ENCODE measurements at regions not wholly inside any gene's neighbourhood (a gene's known extent, or its start where the extent isn't known, plus 50 kb on each side); places are given as distances from the start of the nearest gene placed in this dataset.
A peak's percentile ranks its signal among the peaks of the same experiment; 100 is the strongest.

DNA sequence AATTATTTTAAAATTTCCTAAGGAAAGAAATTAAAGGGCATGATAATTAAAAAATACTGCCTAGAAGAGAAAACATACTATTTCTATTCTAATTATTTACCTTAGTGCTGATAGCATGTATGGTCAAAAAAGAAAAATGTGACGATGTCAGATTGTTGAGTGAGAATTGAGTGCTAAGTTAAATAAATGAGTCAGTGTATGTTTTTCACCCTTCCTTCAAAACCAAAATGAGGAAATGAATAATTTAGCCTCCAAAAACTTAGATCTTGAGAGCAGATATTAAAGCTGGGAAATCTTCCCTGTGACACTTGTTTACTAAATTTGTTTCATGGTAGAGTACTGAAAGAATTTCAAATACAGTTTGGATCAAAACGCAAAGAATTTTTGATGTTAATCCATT lies 58.6 kb upstream of the NYAP2 start:
- DNase-seq, result no peak

DNA sequence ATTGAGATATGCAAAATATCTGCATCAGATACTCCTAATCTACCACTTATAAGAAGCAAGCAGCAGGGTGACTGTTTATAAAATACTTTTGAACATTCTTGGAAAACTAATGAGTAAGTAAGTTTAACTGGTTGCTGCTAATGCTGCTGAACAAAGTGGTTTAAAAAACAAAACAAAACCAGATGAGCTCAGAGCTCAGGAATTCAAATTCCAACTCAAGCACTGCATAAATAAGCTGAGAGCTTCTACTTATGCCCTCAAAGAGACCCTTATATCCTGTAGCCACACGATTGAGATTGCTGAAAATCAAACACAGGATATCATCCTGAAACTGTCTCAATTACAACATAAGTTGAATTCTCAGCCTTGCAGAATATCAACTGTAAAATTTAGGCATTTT lies 62.3 kb upstream of the NYAP2 start:
- DNase-seq, result no peak

DNA sequence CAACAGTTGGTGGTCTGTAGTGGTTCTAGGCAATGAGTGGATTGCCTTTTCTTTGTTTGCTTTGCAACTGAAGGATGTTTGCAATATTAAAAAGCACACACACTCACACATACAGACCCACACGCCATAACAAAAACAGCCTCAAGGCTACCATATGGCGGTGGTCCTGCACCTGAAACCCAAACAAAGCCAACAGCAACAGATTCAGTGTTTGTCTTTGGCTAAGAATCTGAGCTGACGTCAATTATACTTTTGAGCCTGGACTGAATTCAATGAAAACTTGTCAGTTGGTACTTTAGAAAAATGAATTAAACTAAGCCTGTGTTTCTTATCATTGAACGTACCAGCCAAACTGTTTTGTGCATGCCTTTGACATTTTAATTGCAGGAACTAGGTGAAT lies 65.0 kb upstream of the NYAP2 start:
- no peak for DNase-seq

DNA sequence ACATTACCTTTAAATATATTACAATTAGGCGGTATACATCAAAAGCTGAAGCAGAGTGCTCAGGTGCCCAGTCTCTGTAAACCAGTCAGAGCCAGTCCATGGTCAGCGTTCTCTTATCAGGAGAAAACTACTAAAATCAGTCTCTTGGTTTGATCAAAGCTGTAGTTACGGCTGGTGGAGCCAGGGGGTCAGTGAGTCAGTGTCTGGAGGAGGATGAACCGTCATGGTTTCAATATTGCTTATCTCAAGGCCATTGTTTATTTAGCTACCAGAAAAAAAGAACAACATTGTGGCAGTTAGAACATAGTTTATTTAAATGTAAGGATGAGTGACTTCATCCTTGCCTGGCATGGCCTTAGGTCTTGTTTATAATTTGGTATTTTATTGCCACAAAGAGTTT lies 71.3 kb upstream of the NYAP2 start:
- no peak for DNase-seq

DNA sequence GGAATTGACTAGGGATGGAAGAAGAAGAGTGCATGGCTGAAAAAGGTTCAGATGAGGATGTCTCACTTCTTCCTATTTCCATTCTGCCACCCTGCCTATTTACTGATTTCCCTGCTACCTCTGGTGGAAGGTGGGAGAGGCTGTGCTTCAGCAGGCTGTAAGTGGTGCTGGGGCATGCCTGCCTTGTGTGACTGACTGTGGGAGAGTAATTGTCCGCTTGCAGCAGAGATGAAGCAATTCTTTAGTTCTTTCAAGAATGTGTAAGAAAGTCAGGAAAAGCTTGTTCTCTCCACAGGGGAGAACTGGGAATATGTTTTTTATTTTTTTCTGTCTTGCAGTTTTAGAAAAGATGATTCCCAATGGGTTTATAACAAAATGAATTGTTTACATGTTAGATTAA lies 72.5 kb upstream of the NYAP2 start:
- no peak for DNase-seq

DNA sequence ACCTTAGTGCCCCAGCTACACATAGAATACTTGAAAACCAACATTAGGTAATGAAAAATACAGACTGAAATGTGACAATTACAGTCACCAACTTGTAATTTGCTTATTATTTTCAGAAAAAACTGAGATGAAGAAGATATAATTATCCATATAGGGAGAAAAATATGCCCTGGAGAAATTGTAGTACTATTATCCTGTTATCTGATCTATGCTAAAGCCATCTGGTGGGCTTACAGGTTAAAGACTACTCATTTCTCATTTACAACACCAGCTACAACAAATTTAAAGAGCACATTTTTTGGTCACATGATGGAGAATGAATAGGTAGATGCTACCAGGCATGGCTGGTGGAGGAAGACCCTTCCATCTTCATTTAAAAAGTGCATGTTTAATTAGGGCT lies 79.6 kb upstream of the NYAP2 start:
- no peak for DNase-seq

DNA sequence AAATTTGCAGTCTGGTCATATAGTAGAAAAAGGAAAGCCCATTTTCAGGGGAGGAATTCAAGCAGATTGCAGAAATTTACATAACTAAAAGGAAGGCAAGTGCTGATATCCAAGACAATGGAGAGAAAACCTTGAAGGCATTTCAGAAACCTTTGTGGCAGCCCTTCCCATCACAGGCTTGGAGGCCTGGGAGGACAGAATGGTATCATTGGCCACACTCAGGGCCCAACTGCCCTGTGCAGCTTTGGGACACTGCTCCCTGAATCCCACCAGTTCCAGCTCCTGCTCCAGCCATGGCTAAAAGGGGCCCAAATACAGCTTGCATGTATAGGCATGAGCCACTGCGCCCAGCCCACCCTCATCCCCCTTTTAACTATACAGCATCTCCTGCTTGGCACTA lies 81.1 kb upstream of the NYAP2 start:
- no peak for DNase-seq

DNA sequence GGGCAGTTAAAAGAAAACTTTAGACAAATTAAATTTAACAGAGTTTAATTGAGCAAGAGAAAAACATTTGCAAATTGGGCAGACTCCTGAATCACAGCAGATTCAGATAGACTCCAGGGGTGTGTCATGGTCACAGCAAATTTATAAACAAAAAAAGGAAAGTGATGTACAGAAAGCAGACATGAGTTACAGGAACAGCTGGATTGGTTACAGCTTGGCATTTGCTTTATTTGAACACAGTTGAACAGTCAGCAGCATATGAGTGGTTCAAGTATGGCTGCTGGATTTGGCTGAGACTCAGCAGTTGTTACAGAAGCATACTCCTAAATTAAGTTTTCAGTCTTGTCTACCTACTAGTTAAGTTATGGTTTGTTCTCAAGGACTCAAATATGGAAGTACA lies 82.3 kb upstream of the NYAP2 start:
- no peak for DNase-seq

DNA sequence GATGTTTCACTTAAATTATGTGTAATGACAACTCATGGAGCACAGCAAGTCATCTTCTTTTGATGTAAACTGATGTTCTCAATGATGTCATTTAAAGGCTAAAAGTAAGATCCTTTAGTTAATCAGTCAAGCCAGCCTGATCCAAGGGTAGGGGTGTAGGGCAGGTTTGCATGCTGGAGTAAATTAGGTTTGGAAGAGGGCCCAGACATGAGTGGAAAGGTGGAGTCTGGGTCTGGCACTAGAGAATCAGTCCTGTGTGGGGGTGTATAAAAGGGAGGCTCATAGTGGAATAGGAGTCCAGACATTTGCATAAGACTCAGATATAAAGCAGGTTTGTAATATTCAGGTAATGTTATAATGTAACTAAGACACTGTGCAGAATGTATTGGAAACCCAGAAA lies 88.8 kb upstream of the NYAP2 start:
- DNase-seq, result no peak

DNA sequence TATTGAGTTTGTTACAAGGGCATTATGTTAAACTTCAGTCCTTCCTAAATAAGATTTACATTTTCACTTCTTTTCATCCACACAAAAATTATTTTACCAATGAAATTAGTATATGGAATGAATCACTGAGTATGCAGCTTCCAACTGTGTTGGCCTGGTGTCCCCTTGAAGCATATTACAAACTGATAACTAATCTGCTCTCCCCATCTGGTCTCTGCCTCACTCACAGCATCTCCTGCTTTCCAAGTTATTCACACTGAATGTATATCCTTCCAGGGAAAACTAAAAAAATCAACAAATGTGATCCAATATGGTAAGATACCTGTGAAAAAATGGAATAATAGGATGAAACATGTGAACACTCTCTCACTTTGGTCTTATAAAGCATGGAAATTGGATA lies 90.0 kb upstream of the NYAP2 start:
- DNase-seq, result no peak

DNA sequence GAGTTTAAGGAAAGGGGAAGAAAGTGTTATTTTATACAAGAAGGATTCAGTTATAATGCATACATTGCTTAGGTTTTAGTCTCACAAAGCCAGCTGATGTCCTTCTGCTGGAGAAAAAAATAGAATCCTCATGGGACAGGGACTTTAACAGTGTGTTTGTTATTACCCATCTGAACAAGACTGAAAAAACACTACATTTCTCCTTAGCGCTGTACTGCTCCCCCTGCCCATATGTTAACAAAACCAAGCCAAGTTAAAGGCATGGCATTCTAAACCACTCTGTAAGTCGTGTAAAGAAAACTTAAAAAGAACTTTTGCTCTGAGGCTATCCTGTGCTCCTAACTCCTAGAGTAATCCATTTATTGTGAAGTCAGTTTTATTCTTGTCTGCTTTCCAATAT lies 102.6 kb upstream of the NYAP2 start:
- no peak for DNase-seq

DNA sequence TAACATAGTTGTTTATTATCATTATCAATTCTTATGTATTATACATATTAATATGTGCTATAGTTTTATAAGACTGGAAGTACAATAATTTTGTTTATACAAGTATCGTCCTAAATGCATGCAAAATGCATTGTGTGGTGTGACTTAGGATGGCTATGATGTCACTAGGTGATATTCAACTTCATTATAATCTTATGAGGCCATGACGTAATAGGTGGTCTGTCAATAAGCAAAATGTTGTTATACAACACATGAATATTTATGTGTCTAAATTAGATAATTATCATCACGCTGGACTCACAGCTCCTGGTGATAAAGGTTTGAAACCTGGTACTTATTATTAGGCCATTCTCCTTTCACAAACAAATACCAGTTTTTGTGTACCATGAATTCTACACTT lies 104.4 kb upstream of the NYAP2 start:
- DNase-seq, result no peak

DNA sequence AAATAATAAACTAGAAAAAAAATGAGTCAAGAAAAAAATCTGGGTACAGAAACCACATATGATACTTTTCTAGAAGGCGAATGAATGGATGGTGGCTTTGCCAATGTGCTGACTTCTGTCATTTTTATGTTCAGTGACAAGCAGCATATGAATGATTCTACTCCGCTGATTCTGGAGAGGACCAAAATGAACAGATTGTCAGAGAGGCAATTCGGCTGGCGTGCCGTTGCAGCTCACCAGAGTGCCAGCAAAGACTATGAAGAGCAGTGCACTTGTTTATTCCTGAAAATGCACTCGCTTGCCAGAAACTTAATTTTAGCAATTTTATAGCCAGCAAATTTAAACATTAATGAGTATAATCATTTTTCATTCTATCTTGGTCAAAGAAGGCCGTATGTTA lies 105.9 kb upstream of the NYAP2 start:
- DNase-seq, result no peak

DNA sequence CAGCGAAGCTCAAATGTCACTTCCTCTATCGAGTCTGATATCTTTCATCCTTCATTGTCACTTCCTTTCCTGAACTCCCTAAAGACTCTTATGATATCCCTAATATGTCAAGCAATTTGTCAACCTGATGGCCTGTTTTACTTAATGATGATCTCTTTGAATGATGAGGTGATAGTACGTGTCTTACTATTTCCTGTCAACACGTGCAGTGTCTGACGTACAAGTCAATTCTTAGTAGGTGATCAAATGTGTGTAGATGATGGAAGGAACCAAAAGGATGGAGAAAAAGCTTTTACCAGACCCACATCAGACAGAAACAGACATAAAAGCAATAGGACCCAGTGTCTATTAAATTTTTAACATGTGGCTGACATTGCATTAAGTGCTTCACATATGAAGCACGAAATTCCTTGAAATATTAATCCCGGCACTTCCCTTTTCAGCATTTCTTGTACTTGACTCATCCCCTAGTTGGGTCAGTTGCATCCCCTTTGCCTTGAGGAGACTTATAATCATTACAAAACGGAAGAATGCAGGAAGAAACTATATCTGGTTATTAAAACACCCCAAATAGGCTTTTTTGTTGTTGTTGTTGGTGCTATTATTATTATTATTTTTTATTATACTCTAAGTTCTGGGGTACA lies 108.6 kb upstream of the NYAP2 start:
- DNase-seq, result no peak

DNA sequence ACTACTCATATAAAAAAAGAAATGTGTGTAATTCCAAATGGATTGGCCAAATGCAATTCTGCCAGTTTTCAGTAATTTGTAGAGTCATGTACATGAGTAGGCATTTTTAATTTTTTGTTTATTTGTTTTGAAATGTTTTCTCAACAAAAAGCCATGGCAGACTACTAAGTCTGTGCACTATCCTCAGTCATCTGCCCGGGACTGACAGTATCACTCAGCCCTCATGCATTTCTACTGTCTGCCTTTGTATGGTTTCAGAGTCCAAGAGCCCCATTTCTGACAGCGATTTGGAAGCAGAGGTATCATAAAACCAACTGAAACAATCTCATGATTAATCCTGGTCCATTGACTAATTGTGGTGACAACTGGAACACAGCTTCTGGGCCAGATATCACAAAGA lies 109.9 kb upstream of the NYAP2 start:
- no peak for DNase-seq

DNA sequence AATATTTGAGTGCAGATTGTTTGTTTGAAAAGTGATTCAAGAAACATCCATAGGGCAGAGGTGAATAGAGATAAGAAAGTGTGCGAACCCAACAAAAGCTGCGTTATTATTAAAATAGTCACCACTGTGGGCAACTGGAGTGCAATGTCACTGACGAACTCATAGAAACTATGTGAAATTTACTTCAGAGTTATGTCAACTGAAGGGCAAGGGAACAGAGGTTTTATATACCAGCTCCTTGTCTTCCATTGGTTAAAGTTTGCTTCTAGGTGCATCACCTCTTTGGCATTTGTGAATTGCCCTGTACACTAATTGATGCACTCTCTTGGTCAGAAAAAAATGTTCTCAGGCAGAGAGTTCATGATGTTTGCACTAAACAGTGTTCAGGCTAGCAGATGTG lies 110.5 kb upstream of the NYAP2 start:
- DNase-seq, result no peak

DNA sequence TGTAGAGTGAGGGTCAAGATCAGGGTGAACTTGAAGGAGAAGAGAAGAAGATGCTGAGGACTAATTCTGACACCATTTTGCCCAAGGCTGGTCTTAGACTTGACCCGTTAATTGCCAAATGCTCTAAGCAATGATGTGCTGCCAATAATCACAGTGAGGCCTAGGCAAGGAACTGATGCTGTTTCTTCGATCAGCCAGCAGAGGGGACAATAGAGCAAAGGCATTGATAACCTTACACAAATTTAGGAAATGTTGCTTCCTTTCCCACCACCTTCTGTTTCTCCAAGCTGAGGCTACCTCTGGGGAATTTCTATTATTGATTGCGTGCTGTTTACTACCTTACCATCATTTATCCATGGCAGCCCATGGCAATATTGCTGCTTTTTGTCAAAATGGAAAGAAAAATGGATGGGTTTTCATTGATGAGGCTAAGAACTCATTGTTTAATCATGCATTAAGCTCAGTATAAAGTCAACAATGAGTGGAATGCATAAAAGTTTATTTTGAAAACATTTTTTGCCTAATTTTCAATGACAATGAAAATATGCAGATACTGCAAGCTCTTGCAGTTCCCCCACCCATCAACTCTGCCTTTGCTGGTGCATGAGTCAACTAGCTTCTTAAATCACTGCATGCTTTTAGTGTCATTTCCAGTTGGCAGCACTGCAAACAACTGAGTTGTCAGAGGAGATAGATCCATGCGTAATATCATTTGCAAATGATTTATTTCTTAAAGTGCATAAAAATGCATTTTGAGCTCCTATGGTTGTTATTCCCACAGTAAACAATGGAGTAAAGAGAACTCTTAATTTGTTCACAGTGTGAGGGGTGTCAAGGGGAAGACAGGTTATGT lies 116.4 kb upstream of the NYAP2 start:
- peak; percentile 28 for DNase-seq

DNA sequence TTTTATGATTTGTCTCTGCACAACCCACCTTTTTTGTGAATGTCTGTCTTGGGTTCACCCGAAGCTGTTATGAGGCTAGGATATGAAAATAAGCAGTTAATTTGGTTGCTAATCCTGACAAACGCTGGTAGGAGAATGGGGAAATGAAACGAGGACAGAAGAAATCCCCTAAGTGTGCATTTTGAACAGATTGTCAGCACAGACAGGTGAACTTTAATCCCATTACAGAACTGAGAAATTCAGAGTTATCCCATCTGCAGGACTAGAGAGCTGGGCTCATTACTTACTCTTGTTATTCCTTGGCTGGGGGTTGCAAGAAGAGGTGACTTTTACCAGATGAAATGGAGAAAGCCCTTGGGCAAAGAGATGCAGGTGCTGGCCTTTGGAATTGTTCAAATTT lies 123.3 kb upstream of the NYAP2 start:
- DNase-seq, result no peak

DNA sequence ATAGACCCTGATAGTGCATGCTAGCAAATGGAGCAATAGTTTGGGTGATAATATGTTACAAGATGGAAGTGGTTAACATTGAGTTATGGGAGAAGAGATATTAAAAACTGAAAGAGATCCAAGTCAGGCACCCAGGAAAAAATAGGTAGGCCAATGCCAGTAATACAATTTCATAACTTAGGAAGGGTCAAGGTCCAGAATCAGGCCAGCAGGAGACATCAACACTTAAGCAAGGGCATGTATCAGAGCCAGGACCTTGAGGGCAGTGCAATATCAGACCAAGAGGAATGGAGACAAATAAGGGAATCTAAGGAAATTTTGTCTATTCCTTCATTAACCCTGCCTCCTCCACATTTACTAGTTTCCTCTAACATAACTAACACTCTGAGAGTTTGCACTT lies 124.1 kb upstream of the NYAP2 start:
- DNase-seq, result no peak

DNA sequence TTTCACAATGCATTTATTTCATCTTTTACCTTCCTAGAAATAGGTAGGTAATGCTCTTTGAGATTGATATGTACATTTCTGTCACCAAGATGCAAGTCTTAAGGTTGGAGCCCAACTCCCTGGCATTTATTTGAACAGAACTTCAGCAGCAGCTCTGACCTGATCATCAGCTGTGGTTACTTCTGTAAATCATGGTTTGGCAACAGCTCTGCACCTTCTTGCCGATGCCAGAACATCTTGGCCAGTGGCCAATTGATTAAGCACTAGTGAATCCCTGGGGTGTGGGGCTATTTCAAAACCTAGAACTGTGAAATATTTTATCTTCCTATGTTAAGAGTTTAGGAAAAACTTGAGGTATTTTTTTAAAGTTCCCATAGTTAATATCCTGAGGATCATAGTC lies 124.8 kb upstream of the NYAP2 start:
- DNase-seq, result no peak

DNA sequence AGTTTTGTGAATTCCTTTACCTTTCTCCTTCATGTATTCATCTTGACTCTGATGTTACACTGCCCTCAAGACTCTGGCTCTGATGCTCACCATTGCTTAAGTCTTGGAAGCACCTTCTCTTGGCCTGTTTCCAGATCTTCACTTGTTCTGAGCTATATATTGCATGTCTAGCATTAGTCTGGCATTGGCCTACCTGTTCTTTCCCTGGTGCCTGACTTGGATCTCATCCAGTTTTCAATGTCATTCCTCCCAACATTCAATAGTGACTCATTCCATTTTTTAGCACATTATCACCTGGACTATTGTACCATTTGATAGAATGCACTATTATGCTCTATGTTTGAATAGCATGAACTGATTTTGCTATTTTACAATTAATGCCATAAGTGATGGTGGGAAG lies 127.3 kb upstream of the NYAP2 start:
- DNase-seq, result no peak

DNA sequence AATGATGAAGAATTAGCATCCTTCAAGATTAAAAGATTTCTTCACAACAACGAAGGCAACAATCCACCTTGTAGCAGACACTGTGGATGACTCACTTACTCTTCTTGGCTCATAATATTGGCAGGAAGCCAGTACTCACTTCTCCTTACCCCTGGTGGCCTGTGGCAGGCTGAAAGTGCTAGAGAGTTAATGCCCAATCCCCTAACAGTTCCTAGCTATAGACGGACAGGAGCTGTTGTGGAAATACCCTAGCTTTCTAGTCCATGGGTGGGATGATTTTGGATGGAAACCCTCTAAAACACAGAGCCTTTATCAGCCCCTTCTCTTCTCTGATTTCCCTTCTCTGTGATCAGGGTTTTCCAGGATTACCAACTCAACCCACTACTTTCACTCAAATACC lies 128.6 kb upstream of the NYAP2 start:
- DNase-seq, result peak; percentile 8

DNA sequence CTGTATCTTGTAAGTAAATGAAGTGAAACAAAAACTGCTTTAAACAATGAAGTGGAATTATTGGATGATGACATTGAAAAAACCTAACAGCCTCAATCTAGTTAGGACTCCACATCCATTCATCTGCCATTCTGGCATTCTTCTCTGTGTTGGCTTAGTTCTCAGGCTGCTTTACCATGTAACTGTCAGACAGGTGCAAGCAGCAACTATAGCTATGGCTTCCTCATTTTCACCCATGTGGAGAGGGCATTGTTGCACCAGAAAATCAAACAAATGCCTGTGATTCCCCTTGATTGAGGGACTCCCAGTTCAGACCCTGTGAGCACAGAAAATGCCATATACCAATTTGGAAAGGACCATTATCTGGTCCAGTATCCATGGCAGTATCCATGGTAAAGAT lies 129.5 kb upstream of the NYAP2 start:
- DNase-seq, result no peak

DNA sequence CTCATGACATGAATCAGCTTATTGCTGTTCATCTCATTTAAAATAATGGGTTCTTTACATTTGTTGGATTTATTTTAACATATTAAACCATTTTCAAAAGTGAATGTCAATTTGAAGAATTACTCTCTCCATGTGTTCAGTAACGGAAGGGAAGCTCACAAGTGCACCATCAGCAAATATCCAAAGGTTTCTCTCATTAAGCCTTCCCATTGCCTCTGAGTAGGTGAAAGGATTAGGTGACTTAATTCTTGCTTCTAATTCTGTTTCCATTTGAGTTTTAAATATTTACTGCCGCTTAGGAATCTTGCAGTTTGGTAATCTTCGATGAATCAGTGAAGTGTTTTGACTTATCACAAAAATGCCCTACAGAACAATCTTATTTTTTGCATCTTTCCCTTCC lies 145.1 kb upstream of the NYAP2 start:
- DNase-seq, result no peak

DNA sequence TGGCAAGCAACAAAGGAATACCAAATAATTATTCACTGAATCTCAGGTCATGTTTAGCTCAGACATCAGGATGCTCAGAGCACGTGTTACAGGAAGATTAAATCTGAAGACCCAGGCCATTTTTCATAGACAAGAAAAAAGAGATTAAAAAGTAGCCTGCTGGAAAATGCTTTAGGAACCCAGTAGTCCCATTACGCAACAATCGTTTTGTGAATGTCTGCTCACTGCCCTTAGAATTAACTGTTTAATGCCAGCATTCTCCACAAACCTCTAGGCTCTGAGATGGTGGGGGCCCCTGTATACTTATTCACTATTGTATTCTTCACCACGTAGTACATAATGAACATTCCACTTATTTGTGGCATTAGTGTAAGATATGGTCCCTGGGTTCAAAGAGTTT lies 154.6 kb upstream of the NYAP2 start:
- DNase-seq, result no peak

All from activated CD4-positive, alpha-beta T cell treated with anti-CD3 and anti-CD28 coated beads, Interleukin-2, amount 50 U/mL, for 16 hours (primary cell).